K562 (cell line): ENCODE measurements at regions not wholly inside any gene's neighbourhood (a gene's known extent, or its start where the extent isn't known, plus 50 kb on each side); places are given as distances from the start of the nearest gene placed in this dataset.

ENCODE experiments used
- ELF2 ChIP-seq: fragments of 250-450 bp; sonication (Bioruptor Pico); IDR thresholded peaks from 2 replicates; pipeline ENCODE4 v1.5.0; 2021; ENCODE audit warnings: mild to moderate bottlenecking
- FOS ChIP-seq: IDR thresholded peaks from 3 replicates; pipeline ENCODE4 v1.6.1; 2011; ENCODE audit not compliant: insufficient read length; ENCODE audit errors: extremely low read depth
- NFE2 ChIP-seq: IDR thresholded peaks from 2 replicates; pipeline ENCODE4 v1.6.1; 2014; ENCODE audit warnings: antibody characterized with exemption, low read depth
- POLR2A ChIP-seq: fragments of 450-650 bp; conservative IDR thresholded peaks from 2 replicates; pipeline ENCODE4 v1.6.1; 2016
- RFX5 ChIP-seq: IDR thresholded peaks from 2 replicates; pipeline ENCODE4 v1.6.1; 2011; ENCODE audit warnings: low read depth, mild to moderate bottlenecking, improper control_type of control experiment, low read length
- STAG1 ChIP-seq: sonication (generic); formaldehyde crosslinking; IDR thresholded peaks from 2 replicates; pipeline ENCODE4 v1.5.0; 2020; ENCODE audit warnings: missing genetic modification reagents, borderline replicate concordance
- ZNF133 ChIP-seq: fragments of 250-450 bp; sonication (Bioruptor Pico); IDR thresholded peaks from 2 replicates; pipeline ENCODE4 v1.4.0; 2020; ENCODE audit warnings: mild to moderate bottlenecking
- ZNF232 ChIP-seq: sonication (generic); formaldehyde crosslinking; IDR thresholded peaks from 2 replicates; pipeline ENCODE4 v1.8.0; 2022; ENCODE audit warnings: mild to moderate bottlenecking, missing genetic modification reagents
- ZNF347 ChIP-seq: fragments of 450-650 bp; formaldehyde crosslinking; IDR thresholded peaks from 2 replicates; pipeline ENCODE4 v1.4.0; 2020; ENCODE audit warnings: low read depth, mild to moderate bottlenecking, moderate library complexity
- TF ChIP-seq, protein P1 (sequence below): sonication (generic); formaldehyde crosslinking; IDR thresholded peaks from 2 replicates; pipeline ENCODE4 v1.5.0; 2020; ENCODE audit warnings: missing genetic modification reagents
- TF ChIP-seq, protein P2 (sequence below), 3 experiments: IDR thresholded peaks in 2 of 3; conservative IDR thresholded peaks in 1 of 3; 2 replicates each; pipeline ENCODE4 v1.5.1; 2011 to 2012; ENCODE audit warnings: low read length in 3 of 3, mild to moderate bottlenecking in 3 of 3, control low read depth in 2 of 3, improper control_type of control experiment in 1 of 3, inconsistent platforms in 1 of 3, low read depth in 1 of 3, mixed read lengths in 1 of 3, moderate library complexity in 1 of 3; ENCODE audit not compliant: insufficient read depth in 2 of 3
- TF ChIP-seq, protein P3 (sequence below): sonication (generic); formaldehyde crosslinking; IDR thresholded peaks from 2 replicates; pipeline ENCODE4 v1.8.1; 2023; ENCODE audit warnings: mild to moderate bottlenecking, missing genetic modification reagents, moderate library complexity

DNA sequence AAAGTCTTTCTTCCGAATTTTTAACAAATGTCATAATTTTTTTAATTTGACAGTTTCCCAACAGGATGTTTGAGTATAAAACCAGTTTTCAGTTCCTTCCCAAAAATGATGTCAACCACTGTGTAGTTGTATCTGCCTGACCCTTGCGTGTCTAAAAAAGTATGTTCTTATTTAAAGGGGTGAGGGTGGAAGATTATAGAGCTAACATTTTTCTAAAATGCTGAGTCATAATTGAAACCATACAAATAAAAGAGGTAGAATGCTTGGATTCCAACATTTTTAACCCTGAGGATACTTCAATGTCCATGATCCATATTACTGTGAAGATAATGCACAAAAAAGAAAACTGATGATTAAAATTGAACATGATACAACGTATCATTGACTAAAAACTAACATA is 1388.8 kb downstream of the UQCRFS1 start:
- TF ChIP-seq, protein P1, sequence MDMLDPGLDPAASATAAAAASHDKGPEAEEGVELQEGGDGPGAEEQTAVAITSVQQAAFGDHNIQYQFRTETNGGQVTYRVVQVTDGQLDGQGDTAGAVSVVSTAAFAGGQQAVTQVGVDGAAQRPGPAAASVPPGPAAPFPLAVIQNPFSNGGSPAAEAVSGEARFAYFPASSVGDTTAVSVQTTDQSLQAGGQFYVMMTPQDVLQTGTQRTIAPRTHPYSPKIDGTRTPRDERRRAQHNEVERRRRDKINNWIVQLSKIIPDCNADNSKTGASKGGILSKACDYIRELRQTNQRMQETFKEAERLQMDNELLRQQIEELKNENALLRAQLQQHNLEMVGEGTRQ (CRISPR knock-in tag), result no peak
- TF ChIP-seq ZNF232 (CRISPR knock-in tag), result no peak
- no peak for TF ChIP-seq ZNF347 (CRISPR knock-in tag)
- TF ChIP-seq STAG1 (CRISPR knock-in tag), result no peak
- no peak for TF ChIP-seq ELF2
- TF ChIP-seq, protein P2, sequence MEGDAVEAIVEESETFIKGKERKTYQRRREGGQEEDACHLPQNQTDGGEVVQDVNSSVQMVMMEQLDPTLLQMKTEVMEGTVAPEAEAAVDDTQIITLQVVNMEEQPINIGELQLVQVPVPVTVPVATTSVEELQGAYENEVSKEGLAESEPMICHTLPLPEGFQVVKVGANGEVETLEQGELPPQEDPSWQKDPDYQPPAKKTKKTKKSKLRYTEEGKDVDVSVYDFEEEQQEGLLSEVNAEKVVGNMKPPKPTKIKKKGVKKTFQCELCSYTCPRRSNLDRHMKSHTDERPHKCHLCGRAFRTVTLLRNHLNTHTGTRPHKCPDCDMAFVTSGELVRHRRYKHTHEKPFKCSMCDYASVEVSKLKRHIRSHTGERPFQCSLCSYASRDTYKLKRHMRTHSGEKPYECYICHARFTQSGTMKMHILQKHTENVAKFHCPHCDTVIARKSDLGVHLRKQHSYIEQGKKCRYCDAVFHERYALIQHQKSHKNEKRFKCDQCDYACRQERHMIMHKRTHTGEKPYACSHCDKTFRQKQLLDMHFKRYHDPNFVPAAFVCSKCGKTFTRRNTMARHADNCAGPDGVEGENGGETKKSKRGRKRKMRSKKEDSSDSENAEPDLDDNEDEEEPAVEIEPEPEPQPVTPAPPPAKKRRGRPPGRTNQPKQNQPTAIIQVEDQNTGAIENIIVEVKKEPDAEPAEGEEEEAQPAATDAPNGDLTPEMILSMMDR (IDR thresholded peaks at IDR 0.05 in 2 of 3, conservative IDR thresholded peaks at IDR 0.05 in 1 of 3; ENCODE audit: insufficient read depth in 2 of 3, low read depth in 1 of 3, low read length in 3 of 3), result no peak
- TF ChIP-seq NFE2, result no peak
- TF ChIP-seq FOS, result no peak
- TF ChIP-seq RFX5, result no peak
- TF ChIP-seq, protein P3, sequence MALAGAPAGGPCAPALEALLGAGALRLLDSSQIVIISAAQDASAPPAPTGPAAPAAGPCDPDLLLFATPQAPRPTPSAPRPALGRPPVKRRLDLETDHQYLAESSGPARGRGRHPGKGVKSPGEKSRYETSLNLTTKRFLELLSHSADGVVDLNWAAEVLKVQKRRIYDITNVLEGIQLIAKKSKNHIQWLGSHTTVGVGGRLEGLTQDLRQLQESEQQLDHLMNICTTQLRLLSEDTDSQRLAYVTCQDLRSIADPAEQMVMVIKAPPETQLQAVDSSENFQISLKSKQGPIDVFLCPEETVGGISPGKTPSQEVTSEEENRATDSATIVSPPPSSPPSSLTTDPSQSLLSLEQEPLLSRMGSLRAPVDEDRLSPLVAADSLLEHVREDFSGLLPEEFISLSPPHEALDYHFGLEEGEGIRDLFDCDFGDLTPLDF (CRISPR knock-in tag), result no peak
- TF ChIP-seq ZNF133, result no peak
- no peak for TF ChIP-seq POLR2A
